OCI-LY3 (cell line): ENCODE measurements at regions not wholly inside any gene's neighbourhood (a gene's known extent, or its start where the extent isn't known, plus 50 kb on each side); places are given as distances from the start of the nearest gene placed in this dataset.

Experiments
- CTCF ChIP-seq: fragments of 200-600, 300-600 bp; sonication (generic); IDR thresholded peaks from 2 replicates; pipeline ENCODE4 v1.5.1; 2014; ENCODE audit warnings: antibody characterized with exemption, low read length, low read depth
- EZH2phosphoT487 ChIP-seq: fragments of 200-600 bp; shearing (Covaris generic); IDR thresholded peaks from 2 replicates; pipeline ENCODE4 v1.6.1; 2018; ENCODE audit warnings: antibody characterized with exemption, mixed run types, low read depth

- TF ChIP-seq CTCF (no peak), EZH2phosphoT487 (no peak)
Observed at GRCh38 chr2:136210455-136210805, 92.5 kb upstream of the CXCR4 start.
